C4-2B (cell line): ENCODE measurements at regions not wholly inside any gene's neighbourhood (a gene's known extent, or its start where the extent isn't known, plus 50 kb on each side); places are given as distances from the start of the nearest gene placed in this dataset.

Source experiments
- CTCF ChIP-seq: fragments of 450-650 bp; conservative IDR thresholded peaks from 2 replicates; pipeline ENCODE4 v1.5.1; 2017; ENCODE audit warnings: mild to moderate bottlenecking
- ZFX ChIP-seq: fragments of 450-650 bp; IDR thresholded peaks from 2 replicates; pipeline ENCODE4 v1.6.1; 2017

- TF ChIP-seq CTCF (no peak), ZFX (no peak)
Measured at GRCh38 chr10:25094590-25094989, 78.2 kb downstream of the THNSL1 start.
